DOHH2 (cell line): ENCODE measurements at regions not wholly inside any gene's neighbourhood (a gene's known extent, or its start where the extent isn't known, plus 50 kb on each side); places are given as distances from the start of the nearest gene placed in this dataset.

Experiments
- EZH2phosphoT487 ChIP-seq: fragments of 200-600 bp; sonication (generic); IDR thresholded peaks from 2 replicates; pipeline ENCODE4 v1.6.1; 2017; ENCODE audit warnings: borderline replicate concordance, mild to moderate bottlenecking, antibody characterized with exemption, low read length, moderate library complexity, mixed read lengths
- TF ChIP-seq, protein P1 (sequence below): fragments of 200-600 bp; sonication (generic); IDR thresholded peaks from one replicate; pipeline ENCODE4 v1.5.1; 2014; ENCODE audit warnings: antibody characterized with exemption, mild to moderate bottlenecking, low read depth, low read length; ENCODE audit not compliant: poor library complexity, severe bottlenecking

DNA sequence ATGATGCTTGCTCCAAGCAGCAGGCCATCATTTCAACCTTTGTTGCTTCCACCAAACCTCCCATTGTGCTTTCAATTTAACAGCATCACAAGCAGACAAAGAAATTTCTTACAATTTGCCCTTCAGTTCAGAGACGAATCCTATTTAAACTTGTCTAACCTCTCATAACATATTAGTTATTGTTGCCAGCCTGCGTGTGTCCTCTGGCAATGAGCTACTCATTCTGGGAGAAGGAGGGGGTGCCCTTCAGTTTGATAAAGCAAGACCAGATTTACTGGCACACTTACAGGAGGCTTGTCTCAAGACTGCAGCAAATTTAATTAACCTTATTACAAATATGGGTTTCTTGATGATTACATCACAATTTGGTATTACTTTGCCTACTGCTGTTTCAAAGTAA, 203.6 kb upstream of the SOX5 start:
- TF ChIP-seq, protein P1, sequence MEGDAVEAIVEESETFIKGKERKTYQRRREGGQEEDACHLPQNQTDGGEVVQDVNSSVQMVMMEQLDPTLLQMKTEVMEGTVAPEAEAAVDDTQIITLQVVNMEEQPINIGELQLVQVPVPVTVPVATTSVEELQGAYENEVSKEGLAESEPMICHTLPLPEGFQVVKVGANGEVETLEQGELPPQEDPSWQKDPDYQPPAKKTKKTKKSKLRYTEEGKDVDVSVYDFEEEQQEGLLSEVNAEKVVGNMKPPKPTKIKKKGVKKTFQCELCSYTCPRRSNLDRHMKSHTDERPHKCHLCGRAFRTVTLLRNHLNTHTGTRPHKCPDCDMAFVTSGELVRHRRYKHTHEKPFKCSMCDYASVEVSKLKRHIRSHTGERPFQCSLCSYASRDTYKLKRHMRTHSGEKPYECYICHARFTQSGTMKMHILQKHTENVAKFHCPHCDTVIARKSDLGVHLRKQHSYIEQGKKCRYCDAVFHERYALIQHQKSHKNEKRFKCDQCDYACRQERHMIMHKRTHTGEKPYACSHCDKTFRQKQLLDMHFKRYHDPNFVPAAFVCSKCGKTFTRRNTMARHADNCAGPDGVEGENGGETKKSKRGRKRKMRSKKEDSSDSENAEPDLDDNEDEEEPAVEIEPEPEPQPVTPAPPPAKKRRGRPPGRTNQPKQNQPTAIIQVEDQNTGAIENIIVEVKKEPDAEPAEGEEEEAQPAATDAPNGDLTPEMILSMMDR = no peak
- no peak for TF ChIP-seq EZH2phosphoT487
